ENCODE measurements at regions not wholly inside any gene's neighbourhood (a gene's known extent, or its start where the extent isn't known, plus 50 kb on each side); places are given as distances from the start of the nearest gene placed in this dataset.

DNA sequence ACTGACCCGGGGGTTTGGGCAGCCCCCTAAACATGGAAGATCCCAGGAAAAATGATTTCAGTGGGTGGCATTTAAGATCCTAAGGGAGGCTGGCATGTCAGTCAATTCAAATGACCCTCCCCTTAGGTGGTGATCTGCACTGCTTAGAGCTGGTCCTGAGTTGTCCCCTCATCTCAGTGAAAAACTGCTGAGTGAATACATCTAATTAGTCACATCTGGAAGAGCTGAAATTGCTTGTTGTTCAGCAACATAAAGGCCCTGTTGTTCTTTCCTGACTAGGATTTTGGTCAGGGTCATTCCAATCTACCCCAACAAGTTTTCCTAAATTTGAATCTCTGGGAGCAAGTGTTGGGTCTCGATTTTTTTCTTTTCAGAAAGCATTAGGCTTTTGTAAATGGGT is 126.4 kb downstream of the LCA5 start:
- ChIA-PET CTCF (no interaction called here), POLR2A (no interaction called here)
- no peaks in the 10 kb centered on the region for H3K9me3 ChIP-seq
- H3K4me3 Mint-ChIP-seq = no peak overlapping the region
- no peak overlapping the region for H3K27ac ChIP-seq (ENCODE audit: low read length)
- H3K27ac Mint-ChIP-seq = no peak overlapping the region
- WGBS (ENCODE audit: insufficient coverage) = 100% methylated on average over 1 of the region's 2 CpGs
- DNase-seq (no peak), ATAC-seq (replicated peaks in 1 of 4) (no peak)
- no peaks in the 10 kb centered on the region for H3K36me3 Mint-ChIP-seq
- H3K27me3 Mint-ChIP-seq = no peaks in the 10 kb centered on the region
- no peaks in the 10 kb centered on the region for H3K4me1 ChIP-seq (ENCODE audit: control insufficient read depth in 1 of 2, extremely low read depth in 1 of 2, insufficient read depth in 2 of 2, low read length in 2 of 2)
- no peaks in the 10 kb centered on the region for H3K27me3 ChIP-seq (replicated peaks in 1 of 2; ENCODE audit: control insufficient read depth in 2 of 2, extremely low read depth in 1 of 2, insufficient read depth in 2 of 2, low read length in 1 of 2)
- no peaks in the 10 kb centered on the region for H3K4me1 Mint-ChIP-seq
- no peaks in the 10 kb centered on the region for H3K9me3 Mint-ChIP-seq
- no peak overlapping the region for H3K4me3 ChIP-seq (ENCODE audit: control insufficient read depth in 1 of 2, extremely low read depth in 1 of 2, low read length in 1 of 2)
- H3K36me3 ChIP-seq (ENCODE audit: control insufficient read depth in 2 of 2, extremely low read depth in 1 of 2, insufficient read depth in 1 of 2, low read length in 1 of 2) = no peaks in the 10 kb centered on the region

DNA sequence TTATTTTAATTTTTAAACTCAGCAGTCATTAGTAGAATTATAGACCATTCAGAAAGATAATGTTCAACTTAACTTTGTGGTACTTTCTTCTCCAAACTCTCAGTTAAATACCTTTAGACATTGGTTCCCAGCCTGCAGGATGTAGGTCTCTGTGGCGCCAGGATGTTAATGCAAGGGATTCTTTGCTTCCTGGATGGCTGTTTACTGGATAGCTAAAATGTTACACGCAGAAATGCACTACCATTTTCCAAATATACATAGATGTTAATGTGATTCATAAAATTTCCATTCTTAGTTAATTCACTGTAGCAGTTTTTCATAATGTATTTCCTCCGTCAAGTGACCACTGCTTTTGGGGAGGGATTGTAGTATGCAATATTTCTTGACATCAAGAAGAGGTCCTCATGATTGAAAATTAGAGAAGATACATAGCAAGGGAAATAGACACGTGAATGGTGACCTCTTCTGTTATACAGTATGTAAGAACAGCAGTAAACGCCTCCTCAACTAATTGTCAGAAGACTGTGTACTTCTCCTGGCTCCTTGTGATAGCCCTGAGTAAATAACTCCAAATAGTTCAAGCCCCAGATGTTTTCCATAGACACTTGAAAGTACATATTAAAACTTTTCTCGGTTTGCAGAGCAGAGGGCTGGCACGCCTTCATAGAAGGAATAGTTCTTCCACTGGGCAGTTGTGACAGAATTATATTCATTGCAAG is 128.8 kb downstream of the LCA5 start:
- H3K4me3 Mint-ChIP-seq = no peak overlapping the region
- no peaks in the 10 kb centered on the region for H3K36me3 ChIP-seq (ENCODE audit: control insufficient read depth in 2 of 2, extremely low read depth in 1 of 2, insufficient read depth in 1 of 2, low read length in 1 of 2)
- ChIA-PET POLR2A (no interaction called here), CTCF (no interaction called here)
- H3K4me1 ChIP-seq (ENCODE audit: control insufficient read depth in 1 of 2, extremely low read depth in 1 of 2, insufficient read depth in 2 of 2, low read length in 2 of 2) = no peaks in the 10 kb centered on the region
- no peak overlapping the region for H3K27ac Mint-ChIP-seq
- H3K9me3 Mint-ChIP-seq = no peaks in the 10 kb centered on the region
- no peaks in the 10 kb centered on the region for H3K9me3 ChIP-seq
- no peaks in the 10 kb centered on the region for H3K4me1 Mint-ChIP-seq
- H3K27ac ChIP-seq (ENCODE audit: low read length) = no peak overlapping the region
- DNase-seq (no peak), ATAC-seq (replicated peaks in 1 of 4) (no peak)
- no peak overlapping the region for H3K4me3 ChIP-seq (ENCODE audit: control insufficient read depth in 1 of 2, extremely low read depth in 1 of 2, low read length in 1 of 2)
- H3K27me3 ChIP-seq (replicated peaks in 1 of 2; ENCODE audit: control insufficient read depth in 2 of 2, extremely low read depth in 1 of 2, insufficient read depth in 2 of 2, low read length in 1 of 2) = no peaks in the 10 kb centered on the region
- H3K27me3 Mint-ChIP-seq = no peaks in the 10 kb centered on the region
- no peaks in the 10 kb centered on the region for H3K36me3 Mint-ChIP-seq
- no CpG with 5 or more reads among the region's 7 CpGs for WGBS (ENCODE audit: insufficient coverage)

DNA sequence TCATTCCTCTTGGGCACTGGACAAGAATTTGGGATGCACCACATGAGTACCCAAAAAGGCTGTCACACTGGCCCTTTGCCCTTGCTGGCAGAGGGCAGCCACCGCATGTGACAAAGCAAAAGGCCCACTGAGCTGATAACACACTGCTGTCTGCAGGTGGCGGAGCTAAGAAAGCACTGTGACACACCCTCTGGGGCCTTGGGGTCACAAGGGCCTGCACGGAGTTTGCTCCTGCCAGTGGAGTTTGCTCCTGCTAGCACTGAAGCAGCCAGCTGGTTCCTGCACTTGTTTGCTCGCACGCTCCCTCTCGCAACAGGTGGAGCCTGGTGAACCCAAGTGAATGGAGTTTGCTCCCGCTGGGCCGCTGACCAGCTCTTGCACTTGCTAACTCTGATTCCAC is 132.6 kb downstream of the LCA5 start:
- no peak overlapping the region for H3K27ac Mint-ChIP-seq
- no peak for ATAC-seq (replicated peaks in 1 of 4)
- POLR2A ChIA-PET = no interaction called here
- Histone ChIP-seq H3K27me3 (replicated peaks in 1 of 2; ENCODE audit: control insufficient read depth in 2 of 2, extremely low read depth in 1 of 2, insufficient read depth in 2 of 2, low read length in 1 of 2) (no peaks in the 10 kb centered on the region), H3K27ac (ENCODE audit: low read length) (no peak overlapping the region), H3K9me3 (no peaks in the 10 kb centered on the region), H3K36me3 (ENCODE audit: control insufficient read depth in 2 of 2, extremely low read depth in 1 of 2, insufficient read depth in 1 of 2, low read length in 1 of 2) (no peaks in the 10 kb centered on the region), H3K4me3 (ENCODE audit: control insufficient read depth in 1 of 2, extremely low read depth in 1 of 2, low read length in 1 of 2) (no peak overlapping the region), H3K4me1 (ENCODE audit: control insufficient read depth in 1 of 2, extremely low read depth in 1 of 2, insufficient read depth in 2 of 2, low read length in 2 of 2) (no peaks in the 10 kb centered on the region)
- no peaks in the 10 kb centered on the region for H3K9me3 Mint-ChIP-seq
- CTCF ChIA-PET = no interaction called here
- H3K4me3 Mint-ChIP-seq = no peak overlapping the region
- H3K4me1 Mint-ChIP-seq = no peaks in the 10 kb centered on the region
- WGBS (ENCODE audit: insufficient coverage) = 88% methylated on average over 8 of the region's 8 CpGs
- no peak for DNase-seq
- H3K36me3 Mint-ChIP-seq = no peaks in the 10 kb centered on the region
- no peaks in the 10 kb centered on the region for H3K27me3 Mint-ChIP-seq

DNA sequence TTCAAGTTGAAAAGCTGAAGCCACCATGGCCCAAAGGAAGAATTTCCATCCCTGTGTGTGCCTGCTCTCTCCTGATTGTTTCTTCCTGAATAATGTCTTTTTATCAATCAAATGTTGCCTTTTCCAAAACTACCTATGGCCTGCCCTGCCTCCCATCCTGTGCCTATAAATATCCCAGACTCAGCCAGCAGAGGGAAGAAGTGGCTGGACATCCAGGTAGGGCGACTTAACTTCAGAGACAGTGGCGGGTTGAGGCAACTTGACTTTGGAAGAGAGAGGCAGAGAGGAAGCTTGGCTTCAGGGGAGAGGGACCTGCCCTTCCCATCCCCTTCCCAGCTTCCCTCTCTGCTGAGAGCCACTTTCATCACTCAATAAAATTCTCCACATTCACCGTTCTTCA is 133.0 kb downstream of the LCA5 start:
- Mint-ChIP-seq H3K9me3 (no peaks in the 10 kb centered on the region), H3K36me3 (no peaks in the 10 kb centered on the region), H3K27ac (no peak overlapping the region), H3K4me3 (no peak overlapping the region), H3K27me3 (no peaks in the 10 kb centered on the region), H3K4me1 (no peaks in the 10 kb centered on the region)
- Histone ChIP-seq H3K4me3 (ENCODE audit: control insufficient read depth in 1 of 2, extremely low read depth in 1 of 2, low read length in 1 of 2) (no peak overlapping the region), H3K27ac (ENCODE audit: low read length) (no peak overlapping the region), H3K9me3 (no peaks in the 10 kb centered on the region), H3K27me3 (replicated peaks in 1 of 2; ENCODE audit: control insufficient read depth in 2 of 2, extremely low read depth in 1 of 2, insufficient read depth in 2 of 2, low read length in 1 of 2) (no peaks in the 10 kb centered on the region), H3K4me1 (ENCODE audit: control insufficient read depth in 1 of 2, extremely low read depth in 1 of 2, insufficient read depth in 2 of 2, low read length in 2 of 2) (no peaks in the 10 kb centered on the region), H3K36me3 (ENCODE audit: control insufficient read depth in 2 of 2, extremely low read depth in 1 of 2, insufficient read depth in 1 of 2, low read length in 1 of 2) (no peaks in the 10 kb centered on the region)
- ChIA-PET POLR2A (interaction anchor here in 1 of 2 donors (0.6 kb wide), 1 partner anchor 19 kb away, joined by 4 read pairs; no protein-coding TSS in a partner anchor), CTCF (no interaction called here)
- DNase-seq (no peak), ATAC-seq (replicated peaks in 1 of 4) (no peak)
- WGBS (ENCODE audit: insufficient coverage) = 86% methylated on average over 1 of the region's 3 CpGs

DNA sequence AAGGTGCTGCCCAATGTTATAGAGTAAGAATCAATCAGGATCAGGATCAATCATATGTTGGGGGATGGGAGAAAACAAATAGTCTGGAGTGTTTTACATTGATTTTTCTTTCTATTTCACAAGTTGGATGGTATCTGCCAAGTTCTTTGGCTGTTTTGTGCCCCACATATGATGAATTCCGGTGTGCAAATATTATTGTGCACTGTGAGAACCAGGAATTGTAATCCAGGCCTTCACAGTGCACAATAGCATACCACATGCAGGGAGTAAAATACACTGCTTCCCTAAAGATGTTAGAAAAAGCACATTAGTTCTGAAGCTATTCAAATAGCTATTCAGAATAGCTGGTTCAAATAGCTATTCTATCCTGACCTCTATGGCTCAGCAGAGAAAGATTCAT is 133.7 kb downstream of the LCA5 start:
- no peak for DNase-seq
- Mint-ChIP-seq H3K9me3 (no peaks in the 10 kb centered on the region), H3K36me3 (no peaks in the 10 kb centered on the region), H3K27me3 (no peaks in the 10 kb centered on the region), H3K4me3 (no peak overlapping the region), H3K4me1 (no peaks in the 10 kb centered on the region), H3K27ac (no peak overlapping the region)
- no peak for ATAC-seq (replicated peaks in 1 of 4)
- Histone ChIP-seq H3K4me1 (ENCODE audit: control insufficient read depth in 1 of 2, extremely low read depth in 1 of 2, insufficient read depth in 2 of 2, low read length in 2 of 2) (no peaks in the 10 kb centered on the region), H3K27me3 (replicated peaks in 1 of 2; ENCODE audit: control insufficient read depth in 2 of 2, extremely low read depth in 1 of 2, insufficient read depth in 2 of 2, low read length in 1 of 2) (no peaks in the 10 kb centered on the region), H3K9me3 (no peaks in the 10 kb centered on the region), H3K36me3 (ENCODE audit: control insufficient read depth in 2 of 2, extremely low read depth in 1 of 2, insufficient read depth in 1 of 2, low read length in 1 of 2) (no peaks in the 10 kb centered on the region), H3K4me3 (ENCODE audit: control insufficient read depth in 1 of 2, extremely low read depth in 1 of 2, low read length in 1 of 2) (no peak overlapping the region), H3K27ac (ENCODE audit: low read length) (no peak overlapping the region)
- ChIA-PET CTCF (no interaction called here), POLR2A (interaction anchor here in 1 of 2 donors (0.6 kb wide), 1 partner anchor 18 kb away, joined by 4 read pairs; no protein-coding TSS in a partner anchor)
- no CpG with 5 or more reads among the region's 1 CpG for WGBS (ENCODE audit: insufficient coverage)

DNA sequence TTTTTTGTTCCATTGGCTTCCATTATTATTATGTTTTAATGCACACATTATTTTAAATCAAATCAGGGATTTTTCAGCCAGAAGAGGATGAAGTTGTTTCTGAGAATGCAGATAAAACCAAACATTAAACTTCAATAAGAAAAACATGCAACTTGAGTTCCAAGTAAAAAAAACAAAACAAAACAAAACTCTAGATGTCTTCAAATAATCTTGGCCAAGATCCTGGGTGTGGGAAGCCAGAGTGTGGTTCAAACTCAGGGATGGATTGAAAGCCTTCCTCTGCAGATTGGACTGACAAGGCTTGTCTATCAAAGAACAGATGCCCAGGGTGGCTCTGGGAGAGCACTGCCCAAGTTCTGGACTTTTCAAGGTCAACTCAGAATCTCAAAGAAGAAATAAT is 134.1 kb downstream of the LCA5 start:
- Histone ChIP-seq H3K4me1 (ENCODE audit: control insufficient read depth in 1 of 2, extremely low read depth in 1 of 2, insufficient read depth in 2 of 2, low read length in 2 of 2) (no peaks in the 10 kb centered on the region), H3K36me3 (ENCODE audit: control insufficient read depth in 2 of 2, extremely low read depth in 1 of 2, insufficient read depth in 1 of 2, low read length in 1 of 2) (no peaks in the 10 kb centered on the region), H3K9me3 (no peaks in the 10 kb centered on the region), H3K27ac (ENCODE audit: low read length) (no peak overlapping the region), H3K27me3 (replicated peaks in 1 of 2; ENCODE audit: control insufficient read depth in 2 of 2, extremely low read depth in 1 of 2, insufficient read depth in 2 of 2, low read length in 1 of 2) (no peaks in the 10 kb centered on the region), H3K4me3 (ENCODE audit: control insufficient read depth in 1 of 2, extremely low read depth in 1 of 2, low read length in 1 of 2) (no peak overlapping the region)
- ChIA-PET CTCF (no interaction called here), POLR2A (no interaction called here)
- H3K27ac Mint-ChIP-seq = no peak overlapping the region
- H3K4me3 Mint-ChIP-seq = no peak overlapping the region
- no peaks in the 10 kb centered on the region for H3K4me1 Mint-ChIP-seq
- DNase-seq (no peak), ATAC-seq (replicated peaks in 1 of 4) (peak in 1 of 4 experiments; percentile 26)
- peaks cover 0 to 3% of the 10 kb centered on the region in 2 donors for H3K27me3 Mint-ChIP-seq
- H3K36me3 Mint-ChIP-seq = no peaks in the 10 kb centered on the region
- H3K9me3 Mint-ChIP-seq = peaks cover 3 to 4% (median 4%) of the 10 kb centered on the region in 3 donors

DNA sequence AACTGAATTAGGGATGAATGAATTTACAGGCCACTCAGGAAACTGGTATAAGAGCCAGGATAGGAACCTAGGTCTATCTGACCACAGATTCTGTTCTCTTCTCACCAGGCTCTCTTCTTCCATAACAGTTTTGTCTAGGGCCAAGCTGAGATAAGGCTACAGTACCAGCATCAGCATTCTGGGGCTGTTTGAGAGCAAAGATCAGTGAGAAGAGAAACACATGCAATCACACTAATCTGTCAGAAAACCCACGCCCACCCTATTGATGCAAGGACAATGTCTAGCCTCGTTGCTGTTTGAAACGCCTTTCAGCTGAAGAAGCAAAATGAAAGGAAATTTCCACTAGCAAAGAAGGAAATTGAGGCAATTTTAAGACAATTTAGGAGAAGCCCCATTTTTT is 137.7 kb downstream of the LCA5 start:
- WGBS (ENCODE audit: insufficient coverage) = no CpG with 5 or more reads among the region's 3 CpGs
- CTCF ChIA-PET = no interaction called here

More for the DNA sequence above, 137.7 kb downstream of the LCA5 start:
- no peak overlapping the region for H3K4me3 ChIP-seq (ENCODE audit: control insufficient read depth in 1 of 2, extremely low read depth in 1 of 2, low read length in 1 of 2)
- POLR2A ChIA-PET = no interaction called here
- Mint-ChIP-seq H3K27ac (no peak overlapping the region), H3K36me3 (no peaks in the 10 kb centered on the region), H3K9me3 (peaks cover 4% of the 10 kb centered on the region in 3 donors), H3K27me3 (peaks cover 0 to 4% of the 10 kb centered on the region in 2 donors), H3K4me1 (no peaks in the 10 kb centered on the region), H3K4me3 (no peak overlapping the region)
- H3K4me1 ChIP-seq (ENCODE audit: control insufficient read depth in 1 of 2, extremely low read depth in 1 of 2, insufficient read depth in 2 of 2, low read length in 2 of 2) = no peaks in the 10 kb centered on the region
- H3K27me3 ChIP-seq (replicated peaks in 1 of 2; ENCODE audit: control insufficient read depth in 2 of 2, extremely low read depth in 1 of 2, insufficient read depth in 2 of 2, low read length in 1 of 2) = peaks cover 0 to 3% of the 10 kb centered on the region in 2 experiments
- DNase-seq (no peak), ATAC-seq (replicated peaks in 1 of 4) (no peak)
- H3K9me3 ChIP-seq = no peaks in the 10 kb centered on the region
- no peak overlapping the region for H3K27ac ChIP-seq (ENCODE audit: low read length)
- H3K36me3 ChIP-seq (ENCODE audit: control insufficient read depth in 2 of 2, extremely low read depth in 1 of 2, insufficient read depth in 1 of 2, low read length in 1 of 2) = no peaks in the 10 kb centered on the region

All from T-cell (primary cell).